ENCODE measurements at regions not wholly inside any gene's neighbourhood (a gene's known extent, or its start where the extent isn't known, plus 50 kb on each side); places are given as distances from the start of the nearest gene placed in this dataset.

DNA sequence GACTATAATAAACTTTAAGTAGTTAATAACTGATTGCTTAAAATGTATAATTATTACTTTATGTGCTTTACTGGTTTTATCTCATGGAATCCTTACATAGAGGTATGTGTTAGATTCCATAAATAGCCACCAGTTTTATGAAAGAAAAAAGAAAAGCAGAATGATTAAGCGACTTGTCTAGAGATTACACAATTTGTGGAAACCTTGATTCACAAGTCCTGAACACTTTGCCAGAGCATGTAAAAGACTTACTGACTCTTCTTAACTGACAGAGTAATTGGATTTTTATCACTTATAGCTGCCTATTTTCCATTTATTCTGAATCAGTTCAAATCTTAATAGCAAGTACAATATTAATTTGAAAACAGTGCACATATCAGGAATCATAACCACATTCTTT lies 448.7 kb upstream of the NETO1 start:
- Histone ChIP-seq H3K27ac (ENCODE audit: low read depth) (no peak overlapping the region), H3K36me3 (ENCODE audit: insufficient read depth) (no peaks in the 10 kb centered on the region), H3K4me1 (ENCODE audit: insufficient read depth) (no peaks in the 10 kb centered on the region), H3K4me3 (ENCODE audit: low read depth, low read length) (no peak overlapping the region)
- DNase-seq (ENCODE audit: extremely low spot score), result no peak
- 81% methylated on average over 1 of the region's 1 CpG for WGBS

DNA sequence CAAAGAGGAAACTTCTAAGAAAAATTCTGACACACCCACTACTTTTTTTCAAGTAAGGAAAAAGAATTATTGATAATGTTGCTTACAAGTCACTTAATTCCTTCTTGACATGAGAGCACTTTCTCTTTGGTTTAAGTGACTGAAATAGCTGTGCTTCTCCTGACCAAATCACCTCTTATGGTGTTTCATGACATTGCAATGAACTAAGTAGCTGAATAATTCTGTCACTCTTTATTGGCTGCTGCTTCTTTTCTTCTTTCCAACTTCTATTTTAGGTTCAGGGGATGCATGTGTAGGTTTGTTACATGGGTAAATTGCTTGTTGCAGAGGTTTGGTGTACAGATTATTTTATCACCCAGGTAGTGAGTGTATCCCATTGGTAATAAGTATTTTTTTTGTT lies 447.6 kb upstream of the NETO1 start:
- DNase-seq (ENCODE audit: extremely low spot score), result no peak
- no peaks in the 10 kb centered on the region for H3K36me3 ChIP-seq (ENCODE audit: insufficient read depth)
- no peak overlapping the region for H3K27ac ChIP-seq (ENCODE audit: low read depth)
- no peaks in the 10 kb centered on the region for H3K4me1 ChIP-seq (ENCODE audit: insufficient read depth)
- H3K4me3 ChIP-seq (ENCODE audit: low read depth, low read length), result no peak overlapping the region

DNA sequence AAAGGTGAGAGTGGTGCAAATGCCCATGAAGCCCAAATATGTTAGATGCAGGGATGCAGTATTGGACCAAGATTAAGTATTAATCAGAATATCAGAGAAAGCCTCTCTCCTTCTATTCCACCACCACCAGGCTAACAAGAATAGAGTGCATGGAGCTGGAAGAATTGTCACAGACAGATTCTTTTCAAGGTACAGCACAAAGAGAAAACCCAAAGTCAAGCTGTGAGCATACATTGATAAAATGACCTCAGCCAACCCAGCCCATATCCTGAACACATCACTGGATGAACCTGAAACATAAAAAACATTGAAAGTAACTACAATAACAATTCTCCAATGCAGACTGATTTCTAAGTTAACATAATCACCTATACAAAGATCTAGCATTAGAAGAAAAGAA lies 445.7 kb upstream of the NETO1 start:
- Histone ChIP-seq H3K36me3 (ENCODE audit: insufficient read depth) (no peaks in the 10 kb centered on the region), H3K4me1 (ENCODE audit: insufficient read depth) (no peaks in the 10 kb centered on the region), H3K4me3 (ENCODE audit: low read depth, low read length) (no peak overlapping the region), H3K27ac (ENCODE audit: low read depth) (no peak overlapping the region)
- DNase-seq (ENCODE audit: extremely low spot score), result no peak

DNA sequence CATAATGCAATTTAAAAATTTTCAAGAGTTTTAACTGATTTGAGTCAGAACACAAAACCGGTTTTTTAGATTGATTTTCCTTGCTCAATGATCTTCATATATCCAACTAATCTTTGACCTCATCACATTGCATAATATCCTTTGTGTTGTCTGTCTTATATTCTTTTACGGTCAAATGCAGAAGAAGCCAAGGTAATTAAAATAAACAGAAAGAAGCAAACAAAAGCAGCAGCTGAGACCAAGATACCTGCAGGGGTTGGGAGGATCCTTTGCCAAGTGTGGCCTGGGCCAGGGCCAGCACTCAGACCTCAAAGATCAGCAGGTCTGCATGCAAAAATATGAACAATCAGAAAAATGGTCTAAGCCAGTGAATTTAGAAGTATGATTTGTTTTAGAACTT lies 428.9 kb upstream of the NETO1 start:
- 83% methylated on average over 2 of the region's 2 CpGs for WGBS
- DNase-seq (ENCODE audit: extremely low spot score), result no peak
- Histone ChIP-seq H3K4me3 (ENCODE audit: low read depth, low read length) (no peak overlapping the region), H3K27ac (ENCODE audit: low read depth) (no peak overlapping the region), H3K4me1 (ENCODE audit: insufficient read depth) (no peaks in the 10 kb centered on the region), H3K36me3 (ENCODE audit: insufficient read depth) (no peaks in the 10 kb centered on the region)

DNA sequence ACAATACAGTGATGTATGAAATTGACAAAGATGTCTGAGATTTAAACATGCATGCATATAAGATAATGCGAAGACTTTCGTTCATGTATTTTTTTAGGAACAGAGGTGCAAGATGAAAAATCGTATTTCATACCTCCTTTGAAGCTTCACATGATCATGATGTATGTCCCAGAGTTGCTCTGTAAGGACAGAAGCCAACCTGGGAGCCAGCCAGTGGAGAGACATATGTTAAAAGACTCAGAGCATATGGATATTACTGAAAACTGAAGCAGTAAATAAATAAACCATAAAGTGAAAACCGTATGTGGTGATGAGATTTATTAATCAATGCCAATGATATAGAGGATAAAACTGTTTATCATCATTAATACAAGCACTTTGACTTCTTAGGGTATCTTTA lies 424.4 kb upstream of the NETO1 start:
- Histone ChIP-seq H3K36me3 (ENCODE audit: insufficient read depth) (no peaks in the 10 kb centered on the region), H3K4me1 (ENCODE audit: insufficient read depth) (no peaks in the 10 kb centered on the region), H3K27ac (ENCODE audit: low read depth) (no peak overlapping the region), H3K4me3 (ENCODE audit: low read depth, low read length) (no peak overlapping the region)
- no peak for DNase-seq (ENCODE audit: extremely low spot score)
- WGBS, result 75% methylated on average over 4 of the region's 4 CpGs

DNA sequence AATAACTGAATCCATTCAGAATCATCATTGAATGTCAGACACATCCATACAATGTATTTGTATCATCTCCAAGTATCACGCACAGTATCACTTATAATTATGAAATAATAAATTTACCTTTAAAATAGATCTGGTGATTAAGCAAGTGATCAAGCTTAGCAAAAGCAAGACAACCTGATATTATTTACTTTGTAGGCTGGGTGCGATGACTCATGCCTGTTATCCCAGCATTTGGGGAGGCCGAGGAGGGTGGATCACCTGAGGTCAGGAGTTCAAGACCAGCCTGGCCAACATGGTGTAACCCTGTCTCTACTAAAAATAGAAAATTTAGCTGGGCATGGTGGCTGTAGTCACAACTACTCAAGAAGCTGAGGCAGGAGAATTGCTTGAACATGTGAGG lies 421.0 kb upstream of the NETO1 start:
- Histone ChIP-seq H3K4me3 (ENCODE audit: low read depth, low read length) (no peak overlapping the region), H3K4me1 (ENCODE audit: insufficient read depth) (no peaks in the 10 kb centered on the region), H3K27ac (ENCODE audit: low read depth) (no peak overlapping the region), H3K36me3 (ENCODE audit: insufficient read depth) (no peaks in the 10 kb centered on the region)
- no peak for DNase-seq (ENCODE audit: extremely low spot score)
- 82% methylated on average over 3 of the region's 3 CpGs for WGBS

DNA sequence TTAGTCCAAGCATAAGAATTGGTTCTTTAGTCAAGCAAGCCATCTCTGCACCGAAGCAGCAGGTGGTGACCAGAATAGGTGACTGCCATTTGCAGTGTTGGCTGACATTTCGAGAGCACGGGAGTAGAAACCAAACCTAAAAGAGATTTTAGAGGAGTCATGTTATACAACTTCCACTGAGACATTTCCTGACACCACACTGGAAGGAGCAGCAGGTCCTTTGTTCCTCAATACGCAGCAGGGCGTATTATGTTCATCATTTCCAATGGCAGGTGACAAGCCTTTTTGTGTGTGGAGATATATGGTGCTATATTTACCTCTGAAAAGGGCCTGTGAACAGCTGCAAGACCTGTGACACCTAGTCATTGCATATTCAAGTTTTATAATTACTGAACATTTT lies 418.8 kb upstream of the NETO1 start:
- WGBS, result 94% methylated on average over 5 of the region's 5 CpGs
- DNase-seq (ENCODE audit: extremely low spot score), result no peak
- Histone ChIP-seq H3K4me3 (ENCODE audit: low read depth, low read length) (no peak overlapping the region), H3K27ac (ENCODE audit: low read depth) (no peak overlapping the region), H3K4me1 (ENCODE audit: insufficient read depth) (no peaks in the 10 kb centered on the region), H3K36me3 (ENCODE audit: insufficient read depth) (no peaks in the 10 kb centered on the region)

DNA sequence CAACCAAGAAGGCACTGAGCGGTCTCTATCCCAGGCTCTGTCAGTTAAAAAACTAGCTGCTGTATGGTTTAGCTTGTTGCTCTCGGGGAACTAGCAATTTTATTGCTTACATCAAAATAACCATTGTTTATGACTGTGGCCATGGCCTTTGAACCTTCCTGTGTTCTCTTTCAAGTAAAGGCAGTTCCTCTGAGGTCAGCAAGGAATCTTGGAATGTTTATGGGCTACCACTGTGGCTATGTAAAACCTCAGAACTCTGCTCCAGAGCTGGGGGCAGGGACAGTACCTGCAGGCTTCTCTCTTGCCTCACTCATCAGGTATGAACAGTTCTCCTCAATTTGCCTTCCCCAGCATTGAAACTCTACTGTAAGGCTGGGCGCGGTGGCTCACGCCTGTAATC lies 416.0 kb upstream of the NETO1 start:
- 79% methylated on average over 5 of the region's 5 CpGs for WGBS
- no peak overlapping the region for H3K4me3 ChIP-seq (ENCODE audit: low read depth, low read length)
- no peaks in the 10 kb centered on the region for H3K4me1 ChIP-seq (ENCODE audit: insufficient read depth)
- no peak for DNase-seq (ENCODE audit: extremely low spot score)
- no peak overlapping the region for H3K27ac ChIP-seq (ENCODE audit: low read depth)
- H3K36me3 ChIP-seq (ENCODE audit: insufficient read depth), result no peaks in the 10 kb centered on the region

DNA sequence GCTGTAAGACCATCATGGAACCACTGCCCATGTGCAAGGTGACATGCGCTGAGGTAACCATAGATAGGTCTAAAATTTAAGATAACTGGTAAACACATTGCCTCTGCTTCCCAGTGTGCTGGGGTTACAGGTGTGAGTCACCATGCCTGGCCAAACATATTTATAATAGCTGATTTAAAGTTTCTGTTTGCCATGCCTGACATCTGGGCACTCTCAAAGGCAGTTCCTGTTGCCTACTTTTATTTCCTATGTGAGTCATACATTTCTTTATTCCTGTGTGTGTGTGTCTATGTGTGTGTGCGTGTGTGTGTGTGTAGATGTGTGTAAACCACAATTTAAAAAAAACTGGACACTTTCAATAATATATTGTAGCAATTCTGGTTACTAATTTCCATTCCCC lies 415.2 kb upstream of the NETO1 start:
- H3K4me1 ChIP-seq (ENCODE audit: insufficient read depth), result no peaks in the 10 kb centered on the region
- no peak overlapping the region for H3K4me3 ChIP-seq (ENCODE audit: low read depth, low read length)
- DNase-seq (ENCODE audit: extremely low spot score), result no peak
- no peak overlapping the region for H3K27ac ChIP-seq (ENCODE audit: low read depth)
- WGBS, result 93% methylated on average over 2 of the region's 2 CpGs
- H3K36me3 ChIP-seq (ENCODE audit: insufficient read depth), result no peaks in the 10 kb centered on the region

DNA sequence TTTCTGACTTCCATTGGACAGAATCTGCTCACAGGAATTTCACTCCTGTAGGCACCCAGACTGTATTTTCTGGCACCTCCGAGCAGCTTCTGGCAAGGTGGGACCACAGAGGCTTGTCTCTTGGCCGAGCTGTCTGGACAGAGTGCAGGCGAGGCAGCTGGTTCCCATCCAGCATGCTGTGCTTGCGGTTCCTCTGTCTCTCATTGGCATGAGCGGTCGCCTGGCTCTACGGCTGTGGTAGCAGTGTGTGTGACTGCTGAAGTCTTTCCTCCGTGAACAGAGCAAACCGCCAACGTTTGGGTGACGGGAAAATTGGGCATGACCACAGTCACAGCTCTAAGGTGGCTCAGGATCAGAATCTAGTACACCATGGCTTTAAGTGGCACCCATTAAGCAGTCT lies 411.7 kb upstream of the NETO1 start:
- no peak for DNase-seq (ENCODE audit: extremely low spot score)
- H3K4me1 ChIP-seq (ENCODE audit: insufficient read depth), result no peaks in the 10 kb centered on the region
- H3K36me3 ChIP-seq (ENCODE audit: insufficient read depth), result no peaks in the 10 kb centered on the region
- H3K4me3 ChIP-seq (ENCODE audit: low read depth, low read length), result no peak overlapping the region
- 42% methylated on average over 11 of the region's 11 CpGs for WGBS
- no peak overlapping the region for H3K27ac ChIP-seq (ENCODE audit: low read depth)

DNA sequence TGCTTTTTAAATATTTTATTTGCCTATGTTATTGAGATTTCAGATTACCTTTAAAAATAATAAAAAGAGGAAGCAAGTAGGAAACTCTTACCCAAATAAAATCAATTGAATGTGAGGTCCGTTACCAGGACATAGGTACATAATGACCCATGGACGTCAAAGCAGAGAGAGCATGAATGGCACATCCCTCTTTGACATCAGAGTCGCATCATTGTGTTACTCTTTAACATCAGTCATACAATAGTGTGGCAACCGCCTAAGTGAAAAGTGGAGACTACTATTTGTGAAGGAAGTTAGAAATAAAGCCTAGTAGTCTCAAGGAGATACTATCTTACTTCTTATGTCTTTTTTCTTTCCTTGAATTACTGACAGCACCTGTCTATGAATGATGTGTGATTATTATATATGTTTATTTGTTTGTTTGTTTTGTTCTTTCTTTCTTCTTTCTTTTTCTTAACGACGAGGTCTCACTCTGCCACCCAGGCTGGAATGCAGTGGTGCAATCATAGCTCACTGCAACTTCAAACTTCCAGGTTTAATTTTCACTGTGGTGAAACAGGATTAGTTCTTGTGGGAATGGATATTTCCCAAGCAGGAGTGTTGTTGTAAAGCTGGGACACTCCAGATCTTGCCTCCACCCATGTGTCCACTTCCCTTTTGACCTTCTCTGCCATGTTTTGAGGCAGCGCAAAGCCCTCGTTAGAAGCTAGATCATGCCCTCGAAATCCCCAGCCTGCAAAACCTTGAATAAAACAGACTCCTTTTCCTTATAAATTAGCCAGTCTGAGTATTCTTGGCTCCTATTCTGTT lies 407.2 kb upstream of the NETO1 start:
- Histone ChIP-seq H3K4me3 (ENCODE audit: low read depth, low read length) (no peak overlapping the region), H3K27ac (ENCODE audit: low read depth) (no peak overlapping the region), H3K4me1 (ENCODE audit: insufficient read depth) (no peaks in the 10 kb centered on the region), H3K36me3 (ENCODE audit: insufficient read depth) (no peaks in the 10 kb centered on the region)
- WGBS, result 86% methylated on average over 9 of the region's 9 CpGs
- no peak for DNase-seq (ENCODE audit: extremely low spot score)

DNA sequence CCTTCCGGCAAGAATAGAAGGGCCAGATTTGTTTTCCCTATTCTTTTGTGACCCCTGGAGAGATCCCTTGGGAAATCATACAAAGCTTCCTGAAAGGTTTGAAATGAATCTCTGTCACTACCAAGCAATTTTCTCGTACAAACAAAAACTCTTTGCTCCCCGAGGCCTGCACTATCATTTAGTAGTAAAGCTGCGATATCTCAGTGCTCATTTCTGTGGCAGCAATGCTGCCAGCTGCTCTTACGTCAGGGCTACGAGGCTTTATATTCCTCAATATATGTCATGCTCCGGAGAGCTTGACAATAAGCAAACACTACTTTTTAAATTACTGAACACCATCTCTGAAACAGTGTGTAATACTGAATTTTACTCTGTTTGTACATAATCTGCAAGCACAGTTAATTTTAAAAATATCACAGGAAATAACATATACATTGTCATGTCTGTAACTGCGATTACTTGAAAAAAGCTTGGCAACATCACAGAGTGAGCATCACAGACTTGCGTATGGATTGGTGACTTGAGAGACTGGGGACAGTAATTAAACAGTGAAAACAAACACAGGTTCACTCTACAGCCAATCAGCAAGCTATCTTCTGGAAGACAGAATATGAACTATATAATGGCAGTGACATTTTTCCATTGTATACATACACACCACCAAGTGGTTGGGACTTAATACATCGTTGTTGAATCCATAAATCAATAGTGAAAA lies 403.3 kb upstream of the NETO1 start:
- 38% methylated on average over 10 of the region's 10 CpGs for WGBS
- H3K4me3 ChIP-seq (ENCODE audit: low read depth, low read length), result no peak overlapping the region
- H3K27ac ChIP-seq (ENCODE audit: low read depth), result no peak overlapping the region
- DNase-seq (ENCODE audit: extremely low spot score), result no peak
- no peaks in the 10 kb centered on the region for H3K36me3 ChIP-seq (ENCODE audit: insufficient read depth)
- H3K4me1 ChIP-seq (ENCODE audit: insufficient read depth), result no peaks in the 10 kb centered on the region

DNA sequence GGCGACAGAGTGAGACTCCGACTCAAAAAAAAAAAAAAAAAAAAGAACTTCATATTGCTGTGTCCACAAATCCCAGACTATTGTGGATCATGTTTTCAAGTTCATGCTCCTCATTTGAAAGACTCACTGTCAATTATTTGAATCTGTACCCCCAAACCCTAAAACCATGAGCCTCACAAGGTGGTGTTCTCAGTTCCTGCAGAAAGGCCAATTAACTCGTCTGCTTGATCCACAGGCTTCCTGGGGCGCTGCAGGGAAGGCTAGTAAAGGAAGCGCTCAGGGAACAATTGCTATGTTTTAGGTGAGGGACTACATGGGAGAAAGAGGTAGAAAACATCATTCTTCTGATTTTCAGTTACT lies 396.8 kb upstream of the NETO1 start:
- Histone ChIP-seq H3K4me3 (ENCODE audit: low read depth, low read length) (no peak overlapping the region), H3K27ac (ENCODE audit: low read depth) (no peak overlapping the region), H3K4me1 (ENCODE audit: insufficient read depth) (no peaks in the 10 kb centered on the region), H3K36me3 (ENCODE audit: insufficient read depth) (no peaks in the 10 kb centered on the region)
- DNase-seq (ENCODE audit: extremely low spot score), result no peak
- WGBS, result 65% methylated on average over 5 of the region's 5 CpGs

DNA sequence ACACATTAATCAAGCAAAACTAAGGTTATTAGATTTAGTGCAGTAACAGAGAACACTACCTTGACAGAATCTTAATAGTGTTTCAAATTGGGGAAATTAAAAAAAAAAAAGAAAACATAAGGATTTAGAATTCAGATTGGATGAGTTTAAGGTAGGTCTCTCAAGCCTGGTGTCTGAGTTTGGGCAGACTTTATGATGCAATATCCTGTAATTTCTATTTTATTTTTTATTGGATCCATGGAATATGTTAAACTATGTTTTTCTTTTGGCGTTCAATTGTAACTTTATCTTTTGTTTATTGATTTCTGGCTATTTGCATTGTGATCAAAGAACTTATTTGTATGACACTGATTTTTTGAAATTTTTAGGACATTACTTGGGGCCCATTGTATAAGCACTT lies 394.1 kb upstream of the NETO1 start:
- Histone ChIP-seq H3K4me3 (ENCODE audit: low read depth, low read length) (no peak overlapping the region), H3K36me3 (ENCODE audit: insufficient read depth) (no peaks in the 10 kb centered on the region), H3K4me1 (ENCODE audit: insufficient read depth) (no peaks in the 10 kb centered on the region), H3K27ac (ENCODE audit: low read depth) (no peak overlapping the region)
- WGBS, result 93% methylated on average over 1 of the region's 1 CpG
- no peak for DNase-seq (ENCODE audit: extremely low spot score)
